ENCODE measurements at regions not wholly inside any gene's neighbourhood (a gene's known extent, or its start where the extent isn't known, plus 50 kb on each side); places are given as distances from the start of the nearest gene placed in this dataset.
"Not testable (repeated sequence)": the region's sequence is repeated elsewhere in the genome, so short reads cannot be mapped to it uniquely, and the experiment has no call there.

DNA sequence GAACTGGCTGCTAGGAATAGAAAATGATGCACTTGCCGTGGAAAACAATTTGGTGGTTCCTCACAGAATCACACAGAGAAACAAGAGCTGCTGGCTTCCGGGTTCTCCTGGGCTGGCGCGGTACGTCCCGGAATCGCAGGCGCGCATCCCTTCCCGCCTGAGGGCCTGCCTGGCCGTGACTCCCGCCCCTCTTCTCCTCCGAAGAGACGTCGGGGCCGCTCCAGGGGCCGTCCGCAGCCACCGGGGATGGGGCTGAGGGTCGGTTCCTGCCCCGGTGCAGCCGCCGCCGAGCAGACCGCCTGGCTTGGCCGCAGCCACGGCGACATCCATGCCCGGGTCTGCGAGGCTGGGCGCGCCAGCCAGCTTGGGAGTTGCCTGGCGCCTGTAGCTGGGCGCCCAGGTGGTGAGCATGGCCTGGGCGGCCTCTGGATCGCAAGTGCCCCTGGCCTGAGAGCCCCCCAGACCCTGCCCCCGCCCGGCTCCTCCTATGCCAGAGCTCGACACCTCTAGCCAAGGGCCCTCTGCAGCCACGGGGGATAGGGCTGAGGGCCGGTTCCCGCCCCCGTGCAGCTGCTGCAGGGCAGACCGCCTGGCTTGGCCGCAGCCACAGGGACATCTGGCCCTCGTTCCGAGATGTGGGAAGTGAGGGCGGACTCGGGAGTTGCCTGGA lies 83.9 kb upstream of the ZNG1F start:
- TF ChIP-seq, protein P1, sequence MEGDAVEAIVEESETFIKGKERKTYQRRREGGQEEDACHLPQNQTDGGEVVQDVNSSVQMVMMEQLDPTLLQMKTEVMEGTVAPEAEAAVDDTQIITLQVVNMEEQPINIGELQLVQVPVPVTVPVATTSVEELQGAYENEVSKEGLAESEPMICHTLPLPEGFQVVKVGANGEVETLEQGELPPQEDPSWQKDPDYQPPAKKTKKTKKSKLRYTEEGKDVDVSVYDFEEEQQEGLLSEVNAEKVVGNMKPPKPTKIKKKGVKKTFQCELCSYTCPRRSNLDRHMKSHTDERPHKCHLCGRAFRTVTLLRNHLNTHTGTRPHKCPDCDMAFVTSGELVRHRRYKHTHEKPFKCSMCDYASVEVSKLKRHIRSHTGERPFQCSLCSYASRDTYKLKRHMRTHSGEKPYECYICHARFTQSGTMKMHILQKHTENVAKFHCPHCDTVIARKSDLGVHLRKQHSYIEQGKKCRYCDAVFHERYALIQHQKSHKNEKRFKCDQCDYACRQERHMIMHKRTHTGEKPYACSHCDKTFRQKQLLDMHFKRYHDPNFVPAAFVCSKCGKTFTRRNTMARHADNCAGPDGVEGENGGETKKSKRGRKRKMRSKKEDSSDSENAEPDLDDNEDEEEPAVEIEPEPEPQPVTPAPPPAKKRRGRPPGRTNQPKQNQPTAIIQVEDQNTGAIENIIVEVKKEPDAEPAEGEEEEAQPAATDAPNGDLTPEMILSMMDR (IDR thresholded peaks at IDR 0.05) = not testable (repeated sequence)
- not testable (repeated sequence) for TF ChIP-seq POLR2A (IDR thresholded peaks at IDR 0.05)

Measured in esophagus squamous epithelium (tissue), 4 donors.